RPMI7951 (cell line): ENCODE measurements at regions not wholly inside any gene's neighbourhood (a gene's known extent, or its start where the extent isn't known, plus 50 kb on each side); places are given as distances from the start of the nearest gene placed in this dataset.
"Not testable (repeated sequence)": the region's sequence is repeated elsewhere in the genome, so short reads cannot be mapped to it uniquely, and the experiment has no call there.

Source experiments
- DNase-seq: peaks from one replicate; pipeline ENCODE4 v3.0.0-alpha.2; 2012; ENCODE audit warnings: low read depth

- DNase-seq, result not testable (repeated sequence)
These were observed 168.5 kb upstream of the FAM72C start for GRCh38 chr1:144140243-144140642.

- DNase-seq, result not testable (repeated sequence)
These were observed 133.2 kb upstream of the FAM72C start for GRCh38 chr1:144105006-144105405.

- peak; percentile 3 for DNase-seq
These were observed 132.4 kb upstream of the FAM72C start for GRCh38 chr1:144104000-144104677.

GRCh38 chr1:144103156-144103880 is 131.5 kb upstream of the FAM72C start:
- DNase-seq, result peak; percentile 2

GRCh38 chr1:144102046-144102745 is 130.4 kb upstream of the FAM72C start:
- peak; percentile 0 for DNase-seq

- DNase-seq, result peak; percentile 10
These were observed 129.7 kb upstream of the FAM72C start for GRCh38 chr1:144101397-144102045.

- not testable (repeated sequence) for DNase-seq
These were observed 105.5 kb upstream of the FAM72C start for GRCh38 chr1:144077167-144077841.

GRCh38 chr1:144076646-144077045 is 104.9 kb upstream of the FAM72C start:
- DNase-seq, result not testable (repeated sequence)

GRCh38 chr1:144070394-144071053 is 98.7 kb upstream of the FAM72C start:
- DNase-seq, result not testable (repeated sequence)

GRCh38 chr1:144067042-144067441 is 95.3 kb upstream of the FAM72C start:
- not testable (repeated sequence) for DNase-seq

GRCh38 chr1:144066071-144066813 is 94.5 kb upstream of the FAM72C start:
- DNase-seq, result not testable (repeated sequence)

- not testable (repeated sequence) for DNase-seq
These were observed 93.7 kb upstream of the FAM72C start for GRCh38 chr1:144065299-144066060.

- DNase-seq, result not testable (repeated sequence)
These were observed 77.6 kb upstream of the FAM72C start for GRCh38 chr1:144049365-144049764.

GRCh38 chr1:144046645-144047044 is 74.9 kb upstream of the FAM72C start:
- not testable (repeated sequence) for DNase-seq

GRCh38 chr1:144045751-144046546 is 74.2 kb upstream of the FAM72C start:
- DNase-seq, result not testable (repeated sequence)

- not testable (repeated sequence) for DNase-seq
These were observed 70.5 kb upstream of the FAM72C start for GRCh38 chr1:144042251-144042650.

- not testable (repeated sequence) for DNase-seq
These were observed 68.5 kb upstream of the FAM72C start for GRCh38 chr1:144040293-144040692.

- not testable (repeated sequence) for DNase-seq
These were observed 62.3 kb upstream of the FAM72C start for GRCh38 chr1:144034045-144034444.
